Glutamatergic neuron (in vitro differentiated cells): ENCODE measurements at regions not wholly inside any gene's neighbourhood (a gene's known extent, or its start where the extent isn't known, plus 50 kb on each side); places are given as distances from the start of the nearest gene placed in this dataset.

Source experiments
- DNase-seq: peaks from one replicate; pipeline ENCODE4 v3.0.0; 2022
- H3K27ac Mint-ChIP-seq: one replicate; pipeline ENCODE4 v1.8.0; 2020; ENCODE audit warnings: mild to moderate bottlenecking, mixed read lengths, inconsistent platforms; ENCODE audit not compliant: unreplicated experiment
- H3K27me3 Mint-ChIP-seq: one replicate; pipeline ENCODE4 v1.8.0; 2020; ENCODE audit warnings: mild to moderate bottlenecking, moderate library complexity, mixed read lengths, inconsistent platforms; ENCODE audit not compliant: unreplicated experiment
- H3K36me3 Mint-ChIP-seq: one replicate; pipeline ENCODE4 v1.8.0; 2020; ENCODE audit warnings: mild to moderate bottlenecking, mixed read lengths, inconsistent platforms; ENCODE audit not compliant: unreplicated experiment
- H3K4me1 Mint-ChIP-seq: one replicate; pipeline ENCODE4 v1.8.0; 2020; ENCODE audit warnings: mild to moderate bottlenecking, low read depth, mixed read lengths, inconsistent platforms; ENCODE audit not compliant: unreplicated experiment
- H3K4me3 Mint-ChIP-seq: one replicate; pipeline ENCODE4 v1.8.0; 2020; ENCODE audit warnings: mild to moderate bottlenecking, mixed read lengths, inconsistent platforms; ENCODE audit not compliant: unreplicated experiment
- H3K9me3 Mint-ChIP-seq: one replicate; pipeline ENCODE4 v1.8.0; 2020; ENCODE audit warnings: mild to moderate bottlenecking, moderate library complexity, mixed read lengths, inconsistent platforms; ENCODE audit not compliant: unreplicated experiment
- CTCF ChIP-seq: fragments of 200-600 bp; sonication (generic); IDR thresholded peaks from one replicate; pipeline ENCODE4 v1.5.0; 2021; ENCODE audit not compliant: partially characterized antibody, unreplicated experiment

- DNase-seq, result no peak
- H3K27ac Mint-ChIP-seq, result no peak overlapping the region
- no peak for TF ChIP-seq CTCF
- no peaks in the 10 kb centered on the region for H3K27me3 Mint-ChIP-seq
- no peaks in the 10 kb centered on the region for H3K4me1 Mint-ChIP-seq
- H3K4me3 Mint-ChIP-seq, result no peak overlapping the region
- no peaks in the 10 kb centered on the region for H3K36me3 Mint-ChIP-seq
- no peaks in the 10 kb centered on the region for H3K9me3 Mint-ChIP-seq
Observed at GRCh38 chr3:55185380-55185779, 257.5 kb upstream of the LRTM1 start.

- TF ChIP-seq CTCF, result no peak
Observed at GRCh38 chr3:55183201-55183600, 255.3 kb upstream of the LRTM1 start.

GRCh38 chr3:55180936-55181535 is 253.2 kb upstream of the LRTM1 start:
- H3K36me3 Mint-ChIP-seq, result no peaks in the 10 kb centered on the region
- H3K27me3 Mint-ChIP-seq, result no peaks in the 10 kb centered on the region
- H3K4me3 Mint-ChIP-seq, result no peak overlapping the region
- DNase-seq, result peak; percentile 23
- H3K27ac Mint-ChIP-seq, result no peak overlapping the region
- peak; percentile 95 for TF ChIP-seq CTCF
- no peaks in the 10 kb centered on the region for H3K4me1 Mint-ChIP-seq
- no peaks in the 10 kb centered on the region for H3K9me3 Mint-ChIP-seq

More at GRCh38 chr3:55183201-55183600, 255.3 kb upstream of the LRTM1 start:
- Mint-ChIP-seq H3K27me3 (no peaks in the 10 kb centered on the region), H3K4me3 (no peak overlapping the region), H3K27ac (no peak overlapping the region), H3K4me1 (no peaks in the 10 kb centered on the region), H3K9me3 (no peaks in the 10 kb centered on the region), H3K36me3 (no peaks in the 10 kb centered on the region)
- DNase-seq, result no peak

GRCh38 chr3:55180161-55180560 is 252.3 kb upstream of the LRTM1 start:
- Mint-ChIP-seq H3K4me3 (no peak overlapping the region), H3K4me1 (no peaks in the 10 kb centered on the region), H3K27ac (no peak overlapping the region), H3K27me3 (no peaks in the 10 kb centered on the region), H3K9me3 (no peaks in the 10 kb centered on the region), H3K36me3 (no peaks in the 10 kb centered on the region)
- no peak for DNase-seq
- no peak for TF ChIP-seq CTCF

GRCh38 chr3:55178336-55178735 is 250.5 kb upstream of the LRTM1 start:
- no peak overlapping the region for H3K27ac Mint-ChIP-seq
- H3K27me3 Mint-ChIP-seq, result no peaks in the 10 kb centered on the region
- no peak for DNase-seq
- no peaks in the 10 kb centered on the region for H3K9me3 Mint-ChIP-seq
- H3K36me3 Mint-ChIP-seq, result no peaks in the 10 kb centered on the region
- TF ChIP-seq CTCF, result no peak
- no peaks in the 10 kb centered on the region for H3K4me1 Mint-ChIP-seq
- H3K4me3 Mint-ChIP-seq, result no peak overlapping the region
